Retinal pigment epithelial cell (primary cell): ENCODE measurements at regions not wholly inside any gene's neighbourhood (a gene's known extent, or its start where the extent isn't known, plus 50 kb on each side); places are given as distances from the start of the nearest gene placed in this dataset.

Source experiments
- DNase-seq: peaks from one replicate; pipeline ENCODE4 v3.0.0-alpha.2; 2010; ENCODE audit warnings: low read depth
- H3K4me3 ChIP-seq: 2 replicates; pipeline ENCODE4 v1.5.1; 2011; ENCODE audit warnings: mild to moderate bottlenecking, low read length, control low read depth, moderate library complexity
- CTCF ChIP-seq: conservative IDR thresholded peaks from 2 replicates; pipeline ENCODE4 v1.5.1; 2011; ENCODE audit warnings: low read depth, low read length, control low read depth, inconsistent platforms

- DNase-seq: no peak
- no peak overlapping the region for H3K4me3 ChIP-seq
- no peak for TF ChIP-seq CTCF
Observed at GRCh38 chr7:123283373-123283772, 83.6 kb upstream of the SLC13A1 start.

GRCh38 chr7:123282181-123282580 lies 82.4 kb upstream of the SLC13A1 start:
- peak; percentile 20 for DNase-seq
- no peak for TF ChIP-seq CTCF
- no peak overlapping the region for H3K4me3 ChIP-seq

- TF ChIP-seq CTCF: no peak
- no peak overlapping the region for H3K4me3 ChIP-seq
- no peak for DNase-seq
Observed at GRCh38 chr7:123279949-123280348, 80.2 kb upstream of the SLC13A1 start.

GRCh38 chr7:123275036-123275753 lies 75.4 kb upstream of the SLC13A1 start:
- no peak for TF ChIP-seq CTCF
- DNase-seq: no peak
- H3K4me3 ChIP-seq: no peak overlapping the region

GRCh38 chr7:123273185-123273584 lies 73.4 kb upstream of the SLC13A1 start:
- no peak for DNase-seq
- no peak for TF ChIP-seq CTCF
- no peak overlapping the region for H3K4me3 ChIP-seq

GRCh38 chr7:123271856-123272255 lies 72.1 kb upstream of the SLC13A1 start:
- DNase-seq: no peak
- H3K4me3 ChIP-seq: no peak overlapping the region
- no peak for TF ChIP-seq CTCF

- peak; percentile 23 for DNase-seq
- no peak for TF ChIP-seq CTCF
- no peak overlapping the region for H3K4me3 ChIP-seq
Observed at GRCh38 chr7:123271231-123271630, 71.5 kb upstream of the SLC13A1 start.
